Spinal cord (tissue), 9 donors: ENCODE measurements at regions not wholly inside any gene's neighbourhood (a gene's known extent, or its start where the extent isn't known, plus 50 kb on each side); places are given as distances from the start of the nearest gene placed in this dataset.

ENCODE experiments used
- DNase-seq, 6 donors: peaks; one replicate each; pipeline versions ENCODE4 v3.0.0 to v3.0.0-alpha.2; 2013 to 2015; ENCODE audit warnings: low spot score in 6 of 6, low read depth in 4 of 6
- H3K27ac ChIP-seq: one replicate; pipeline ENCODE4 v1.5.1; 2013; ENCODE audit warnings: low read depth, low read length, control low read depth
- H3K27me3 ChIP-seq: one replicate; pipeline ENCODE4 v1.6.1; 2013; ENCODE audit warnings: low read length; ENCODE audit not compliant: control insufficient read depth, insufficient read depth
- H3K36me3 ChIP-seq: one replicate; pipeline ENCODE4 v1.6.1; 2013; ENCODE audit warnings: low read length; ENCODE audit not compliant: control insufficient read depth, insufficient read depth
- H3K4me1 ChIP-seq: one replicate; pipeline ENCODE4 v1.6.1; 2013; ENCODE audit warnings: low read length; ENCODE audit not compliant: control insufficient read depth, insufficient read depth
- H3K4me3 ChIP-seq: one replicate; pipeline ENCODE4 v1.5.1; 2013; ENCODE audit warnings: low read depth, low read length, control low read depth
- H3K9me3 ChIP-seq: one replicate; pipeline ENCODE4 v1.6.1; 2013; ENCODE audit warnings: low read length; ENCODE audit not compliant: control insufficient read depth, insufficient read depth
- WGBS: methylation state at CpG from one replicate; pipeline ENCODE4 v1.1.5; 2013; ENCODE audit warnings: missing lambda C conversion rate; ENCODE audit not compliant: insufficient coverage; 5-methylcytosine and 5-hydroxymethylcytosine counted together
- donor health status: healthy.

DNA sequence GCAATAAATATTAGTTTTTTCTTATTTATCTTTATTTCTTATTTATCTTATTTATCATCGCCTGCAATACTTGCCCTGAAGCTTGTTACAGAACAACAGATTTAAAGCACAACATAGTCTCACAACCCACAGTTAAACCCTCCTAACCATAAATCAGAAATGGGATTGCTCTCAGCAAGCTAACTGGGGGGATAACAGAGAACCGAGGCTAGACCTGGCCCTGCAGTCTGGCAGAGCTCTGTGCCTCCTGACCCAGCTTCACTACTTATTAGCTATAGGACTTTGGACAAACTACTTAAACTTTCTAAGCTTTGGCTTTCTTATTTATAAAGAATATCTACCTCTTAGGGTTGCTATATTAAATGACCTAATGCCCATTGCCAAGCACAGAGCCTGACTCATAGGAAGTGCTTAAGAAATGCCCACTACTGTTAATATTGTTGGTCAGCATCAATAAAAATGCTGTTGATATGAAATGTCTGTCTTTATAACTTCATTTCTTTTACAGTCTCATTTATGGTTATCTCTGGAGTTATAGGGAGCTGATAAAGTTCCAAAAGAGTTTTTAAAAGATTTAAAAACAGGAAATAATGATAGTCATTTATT, 87.9 kb upstream of the BEND6 start:
- Histone ChIP-seq H3K27me3 (no peaks in the 10 kb centered on the region), H3K27ac (no peak overlapping the region), H3K4me3 (no peak overlapping the region), H3K36me3 (no peaks in the 10 kb centered on the region), H3K4me1 (no peaks in the 10 kb centered on the region), H3K9me3 (no peaks in the 10 kb centered on the region)
- DNase-seq, result no peak
- WGBS, result 83% methylated on average over 1 of the region's 2 CpGs

DNA sequence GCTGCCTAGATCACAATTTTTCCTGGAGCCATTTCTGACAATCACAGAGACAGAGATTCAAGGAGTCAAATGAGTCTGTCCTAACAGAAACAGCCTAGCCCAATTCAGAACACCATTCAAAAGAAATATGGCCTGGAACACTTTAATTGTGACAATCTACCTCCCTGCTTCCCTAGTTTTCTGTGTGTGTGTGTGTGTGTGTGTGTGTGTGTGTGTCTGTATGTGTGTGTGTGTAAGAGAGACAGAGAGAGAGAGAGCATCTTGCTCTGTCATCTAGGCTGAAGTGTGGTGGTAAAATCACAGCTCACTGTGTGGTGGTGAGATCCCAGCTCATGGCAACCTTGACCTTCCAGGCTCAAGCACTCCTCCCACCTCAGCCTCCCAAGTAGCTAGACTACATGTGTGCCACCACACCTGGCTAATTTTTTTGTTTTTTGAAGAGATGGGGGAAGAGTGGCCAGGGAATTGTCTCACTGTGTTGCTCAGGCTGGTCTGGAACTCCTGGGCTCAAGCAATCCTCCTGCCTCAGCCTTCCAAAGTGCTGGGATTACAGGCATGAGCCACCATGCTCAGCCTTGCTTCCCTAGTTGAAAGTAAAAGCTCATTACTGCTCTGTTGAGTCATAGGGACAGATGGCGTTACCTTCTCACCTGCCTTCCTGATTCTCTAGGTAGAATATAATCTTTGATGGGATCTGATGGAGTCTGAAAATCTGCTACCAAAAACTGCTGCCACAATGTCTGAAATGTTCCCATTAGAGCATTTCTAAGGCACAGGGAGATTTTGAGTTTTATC, 89.6 kb upstream of the BEND6 start:
- Histone ChIP-seq H3K27me3 (no peaks in the 10 kb centered on the region), H3K27ac (no peak overlapping the region), H3K4me1 (no peaks in the 10 kb centered on the region), H3K36me3 (no peaks in the 10 kb centered on the region), H3K4me3 (no peak overlapping the region), H3K9me3 (no peaks in the 10 kb centered on the region)
- no peak for DNase-seq
- no CpG with 5 or more reads among the region's 1 CpG for WGBS

- WGBS, result no CpG with 5 or more reads among the region's 1 CpG
- Histone ChIP-seq H3K27me3 (no peaks in the 10 kb centered on the region), H3K27ac (no peak overlapping the region), H3K36me3 (no peaks in the 10 kb centered on the region), H3K4me3 (no peak overlapping the region), H3K9me3 (no peaks in the 10 kb centered on the region), H3K4me1 (no peaks in the 10 kb centered on the region)
- no peak for DNase-seq
Observed at GRCh38 chr6:56864171-56864616, 90.7 kb upstream of the BEND6 start.

DNA sequence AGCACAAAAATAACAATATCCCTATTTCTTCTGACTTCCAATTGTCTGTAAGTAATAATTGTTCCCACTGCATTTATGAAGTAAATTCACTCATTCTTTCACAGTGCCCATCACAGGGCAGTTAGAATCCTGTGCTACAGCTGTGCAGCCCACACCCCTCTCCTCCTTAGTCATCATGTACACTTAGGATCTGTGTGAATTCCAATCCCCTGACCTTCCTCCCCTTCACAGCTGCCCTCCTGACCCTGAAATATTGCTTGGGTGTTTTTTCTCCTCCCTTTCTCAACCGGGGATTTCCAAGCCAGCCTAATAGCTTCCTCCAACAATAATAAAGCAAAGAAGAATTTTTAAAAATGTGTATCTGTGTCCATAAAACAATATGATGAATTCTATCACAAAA, 91.5 kb upstream of the BEND6 start:
- no CpG with 5 or more reads among the region's 1 CpG for WGBS
- no peak for DNase-seq
- Histone ChIP-seq H3K36me3 (no peaks in the 10 kb centered on the region), H3K4me3 (no peak overlapping the region), H3K27ac (no peak overlapping the region), H3K4me1 (no peaks in the 10 kb centered on the region), H3K27me3 (no peaks in the 10 kb centered on the region), H3K9me3 (no peaks in the 10 kb centered on the region)

GRCh38 chr6:56862415-56863175, 92.3 kb upstream of the BEND6 start:
- Histone ChIP-seq H3K27ac (no peak overlapping the region), H3K36me3 (no peaks in the 10 kb centered on the region), H3K27me3 (no peaks in the 10 kb centered on the region), H3K4me3 (no peak overlapping the region), H3K9me3 (no peaks in the 10 kb centered on the region), H3K4me1 (no peaks in the 10 kb centered on the region)
- no peak for DNase-seq
- 87% methylated on average over 1 of the region's 3 CpGs for WGBS

DNA sequence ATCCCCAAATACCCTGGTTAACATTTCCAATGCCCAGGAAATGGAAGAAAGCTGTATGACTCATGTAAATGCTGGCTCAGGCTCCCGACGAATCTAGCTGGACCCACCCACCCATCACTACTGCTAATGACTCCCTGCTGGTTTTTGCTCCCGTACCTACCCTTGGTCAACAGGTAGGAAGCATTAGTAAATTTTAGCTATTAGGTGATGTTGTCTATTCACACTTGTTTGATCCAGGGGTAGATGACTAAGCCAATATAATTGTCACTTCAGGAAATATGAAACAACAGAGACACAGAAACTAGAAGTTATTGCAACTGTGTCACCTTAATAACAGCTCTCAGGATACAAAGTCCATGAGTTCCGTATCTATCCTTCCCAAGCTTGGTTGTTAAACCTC, 94.4 kb upstream of the BEND6 start:
- no peaks in the 10 kb centered on the region for H3K36me3 ChIP-seq
- no peaks in the 10 kb centered on the region for H3K27me3 ChIP-seq
- no peaks in the 10 kb centered on the region for H3K9me3 ChIP-seq
- no peak overlapping the region for H3K27ac ChIP-seq
- WGBS, result no CpG with 5 or more reads among the region's 4 CpGs
- H3K4me3 ChIP-seq, result no peak overlapping the region
- no peak for DNase-seq
- H3K4me1 ChIP-seq, result no peaks in the 10 kb centered on the region

DNA sequence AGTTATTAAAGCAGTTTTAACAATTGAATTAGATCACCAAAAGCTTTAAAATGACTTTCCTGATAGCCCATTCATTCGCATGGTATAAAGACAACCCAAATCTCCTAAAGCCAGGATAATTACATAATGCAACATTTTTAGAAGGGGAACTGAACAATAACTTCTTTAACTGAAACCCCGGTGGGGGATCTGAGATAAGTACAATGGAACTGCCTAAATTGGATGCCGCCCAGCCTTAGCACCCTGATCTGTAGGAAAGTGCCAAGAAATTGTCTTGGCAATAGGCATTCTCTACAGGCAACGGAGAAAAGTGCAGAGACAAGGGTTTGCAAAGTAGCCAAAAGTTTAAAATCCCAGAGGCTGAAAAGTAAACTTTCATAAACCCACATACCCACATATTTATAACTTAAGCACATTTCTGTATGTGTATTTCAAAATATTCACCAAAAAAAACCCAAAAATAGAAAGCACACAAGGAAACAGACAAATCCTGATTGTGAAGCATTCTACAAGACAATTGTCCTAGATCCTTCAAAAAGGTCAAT, 98.8 kb upstream of the BEND6 start:
- Histone ChIP-seq H3K36me3 (no peaks in the 10 kb centered on the region), H3K9me3 (no peaks in the 10 kb centered on the region), H3K27ac (no peak overlapping the region), H3K4me1 (no peaks in the 10 kb centered on the region), H3K27me3 (no peaks in the 10 kb centered on the region), H3K4me3 (no peak overlapping the region)
- no peak for DNase-seq
- 33% methylated on average over 1 of the region's 4 CpGs for WGBS

GRCh38 chr6:56854086-56854485, 100.8 kb upstream of the BEND6 start:
- Histone ChIP-seq H3K4me3 (no peak overlapping the region), H3K4me1 (peaks cover 8% of the 10 kb centered on the region), H3K27me3 (no peaks in the 10 kb centered on the region), H3K9me3 (no peaks in the 10 kb centered on the region), H3K27ac (no peak overlapping the region), H3K36me3 (no peaks in the 10 kb centered on the region)
- WGBS, result no CpG with 5 or more reads among the region's 2 CpGs
- no peak for DNase-seq

DNA sequence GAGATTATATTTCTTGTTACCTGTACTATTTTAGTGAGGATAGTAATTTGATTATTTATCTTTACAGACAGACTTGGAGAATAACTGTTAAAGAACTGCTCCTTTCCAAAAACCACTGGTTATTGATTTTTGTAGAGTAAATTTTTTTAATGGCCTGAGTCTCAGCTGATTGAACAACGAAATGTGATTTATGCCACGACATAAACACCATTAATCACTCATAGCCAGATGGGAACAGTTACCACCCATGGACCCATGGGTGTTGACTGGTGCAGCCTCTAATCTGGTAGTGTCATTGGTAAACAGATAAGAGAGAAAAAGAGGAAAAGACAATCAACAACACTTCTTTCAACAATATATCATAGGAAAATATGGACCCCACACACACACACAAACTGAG, 101.4 kb upstream of the BEND6 start:
- Histone ChIP-seq H3K27me3 (no peaks in the 10 kb centered on the region), H3K4me3 (no peak overlapping the region), H3K9me3 (no peaks in the 10 kb centered on the region), H3K27ac (no peak overlapping the region), H3K4me1 (peaks cover 11% of the 10 kb centered on the region), H3K36me3 (no peaks in the 10 kb centered on the region)
- WGBS, result no CpG with 5 or more reads among the region's 2 CpGs
- no peak for DNase-seq
